Urinary bladder (tissue), 3 donors: ENCODE measurements at regions not wholly inside any gene's neighbourhood (a gene's known extent, or its start where the extent isn't known, plus 50 kb on each side); places are given as distances from the start of the nearest gene placed in this dataset.
"Not testable (repeated sequence)": the region's sequence is repeated elsewhere in the genome, so short reads cannot be mapped to it uniquely, and the experiment has no call there.

Source experiments
- DNase-seq: peaks from one replicate; pipeline ENCODE4 v3.0.0-alpha.2; 2015; ENCODE audit errors: extremely low spot score
- H3K27ac ChIP-seq: one replicate; pipeline ENCODE4 v1.5.1; 2013; ENCODE audit warnings: low read depth, mild to moderate bottlenecking, moderate library complexity
- H3K36me3 ChIP-seq: one replicate; pipeline ENCODE4 v1.6.1; 2013; ENCODE audit warnings: mild to moderate bottlenecking, moderate library complexity; ENCODE audit not compliant: insufficient read depth
- H3K4me1 ChIP-seq: one replicate; pipeline ENCODE4 v1.6.1; 2013; ENCODE audit warnings: mild to moderate bottlenecking, moderate library complexity; ENCODE audit not compliant: insufficient read depth
- H3K4me3 ChIP-seq: one replicate; pipeline ENCODE4 v1.5.1; 2013; ENCODE audit warnings: low read depth, low read length
- WGBS: extraction: QIAGEN DNeasy Blood & Tissue Kit; methylation state at CpG from one replicate; pipeline ENCODE4 v1.1.7; 2013; 5-methylcytosine and 5-hydroxymethylcytosine counted together
- donor health status: healthy with polysubstance abuse.
- donor health status: healthy.

DNA sequence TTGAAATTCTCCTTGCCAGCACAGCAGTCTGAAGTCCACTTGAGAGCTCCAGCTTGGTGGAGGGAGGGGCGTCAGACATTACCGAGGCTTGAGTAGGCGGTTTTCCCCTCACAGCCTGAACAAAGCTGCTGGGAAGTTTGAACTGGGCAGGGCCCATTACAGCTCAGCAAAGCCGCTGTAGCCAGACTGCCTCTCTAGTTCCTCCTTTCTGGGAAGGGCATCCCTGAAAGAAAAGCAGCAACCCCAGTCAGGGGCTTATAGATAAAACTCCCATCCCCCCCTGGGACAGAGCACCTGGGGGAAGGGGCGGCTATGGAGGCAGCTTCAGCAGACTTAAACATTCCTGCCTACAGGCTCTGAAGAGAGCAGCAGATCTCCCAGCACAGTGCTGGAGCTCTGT is 325.3 kb downstream of the GJA1 start:
- Histone ChIP-seq H3K36me3 (no peaks in the 10 kb centered on the region), H3K4me1 (no peaks in the 10 kb centered on the region), H3K27ac (no peak overlapping the region), H3K4me3 (no peak overlapping the region)
- no peak for DNase-seq
- 81% methylated on average over 5 of the region's 5 CpGs for WGBS

GRCh38 chr6:121764493-121764892 is 329.0 kb downstream of the GJA1 start:
- no peak for DNase-seq
- H3K27ac ChIP-seq, result no peak overlapping the region
- no peak overlapping the region for H3K4me3 ChIP-seq
- WGBS, result 87% methylated on average over 3 of the region's 3 CpGs
- H3K4me1 ChIP-seq, result no peaks in the 10 kb centered on the region
- H3K36me3 ChIP-seq, result no peaks in the 10 kb centered on the region

GRCh38 chr6:121765060-121765459 is 329.6 kb downstream of the GJA1 start:
- Histone ChIP-seq H3K4me3 (no peak overlapping the region), H3K4me1 (no peaks in the 10 kb centered on the region), H3K27ac (no peak overlapping the region), H3K36me3 (no peaks in the 10 kb centered on the region)
- no peak for DNase-seq
- 96% methylated on average over 2 of the region's 2 CpGs for WGBS

- Histone ChIP-seq H3K36me3 (no peaks in the 10 kb centered on the region), H3K4me3 (no peak overlapping the region), H3K4me1 (no peaks in the 10 kb centered on the region), H3K27ac (no peak overlapping the region)
- no peak for DNase-seq
- WGBS, result 16% methylated on average over 3 of the region's 3 CpGs
Measured at GRCh38 chr6:121767211-121767610, 331.8 kb downstream of the GJA1 start.

DNA sequence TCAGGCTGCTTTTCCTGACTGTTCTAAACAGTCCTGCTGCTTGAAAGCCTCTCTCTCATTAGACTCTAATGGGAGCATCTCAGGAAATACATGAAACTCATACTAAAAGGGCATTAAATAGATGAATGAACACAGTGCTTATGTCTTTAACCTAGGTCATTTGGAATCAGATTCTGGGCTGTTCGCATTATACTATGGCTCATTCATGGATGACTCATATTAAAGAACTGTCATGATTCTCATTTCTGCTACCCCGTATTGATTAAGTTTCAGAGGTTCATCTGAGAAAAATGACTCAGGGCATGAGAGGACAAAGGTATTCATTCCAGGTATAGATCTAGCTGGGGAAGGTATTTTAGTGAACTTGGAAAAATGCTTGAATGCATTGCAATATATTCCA is 335.5 kb downstream of the GJA1 start:
- no peak for DNase-seq
- Histone ChIP-seq H3K4me1 (no peaks in the 10 kb centered on the region), H3K27ac (no peak overlapping the region), H3K36me3 (no peaks in the 10 kb centered on the region), H3K4me3 (no peak overlapping the region)
- 81% methylated on average over 2 of the region's 2 CpGs for WGBS

DNA sequence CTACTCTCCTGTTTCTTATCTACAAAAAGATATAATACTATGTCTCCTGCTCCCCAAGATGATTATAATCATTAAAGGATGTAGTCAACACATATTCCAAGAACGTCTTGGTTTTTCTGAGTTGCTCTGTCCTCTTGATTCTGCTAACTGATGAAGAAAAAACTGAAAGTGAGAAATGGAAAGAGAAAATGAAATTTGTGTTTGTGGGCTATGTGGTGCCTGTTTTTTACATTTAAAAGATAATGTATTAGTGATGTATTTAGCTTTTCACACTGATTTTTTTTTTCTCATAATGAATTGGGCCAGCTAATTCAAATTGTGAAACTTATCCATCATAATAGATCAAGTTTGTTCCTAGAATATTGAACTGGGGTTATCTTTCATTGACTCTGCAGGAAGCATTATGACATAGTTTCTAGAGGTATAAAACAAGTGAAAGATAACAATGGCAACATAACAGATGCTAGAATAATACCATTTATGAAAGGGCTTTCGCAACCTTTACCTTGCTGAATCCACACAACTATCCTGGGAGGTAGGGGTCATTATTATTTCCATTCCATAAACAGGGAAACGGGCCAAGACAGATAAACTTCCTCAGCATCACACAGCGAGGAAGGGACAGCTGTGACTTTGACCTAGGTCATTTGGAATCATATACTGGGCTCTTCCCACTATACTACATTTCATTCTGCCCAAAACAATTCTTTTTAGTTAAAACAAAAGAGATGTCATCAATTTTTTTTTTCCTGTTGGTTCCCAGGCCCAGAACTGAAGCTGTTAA is 336.7 kb downstream of the GJA1 start:
- Histone ChIP-seq H3K4me3 (no peak overlapping the region), H3K4me1 (no peaks in the 10 kb centered on the region), H3K36me3 (no peaks in the 10 kb centered on the region), H3K27ac (no peak overlapping the region)
- no peak for DNase-seq
- 76% methylated on average over 4 of the region's 4 CpGs for WGBS

GRCh38 chr6:121776054-121776453 is 340.6 kb downstream of the GJA1 start:
- H3K36me3 ChIP-seq, result no peaks in the 10 kb centered on the region
- no peak overlapping the region for H3K4me3 ChIP-seq
- no peak overlapping the region for H3K27ac ChIP-seq
- H3K4me1 ChIP-seq, result no peaks in the 10 kb centered on the region
- 91% methylated on average over 2 of the region's 2 CpGs for WGBS
- DNase-seq, result no peak

- peak overlapping the region; percentile 60 for H3K27ac ChIP-seq
- no peaks in the 10 kb centered on the region for H3K4me1 ChIP-seq
- WGBS, result 72% methylated on average over 3 of the region's 3 CpGs
- DNase-seq, result no peak
- no peaks in the 10 kb centered on the region for H3K36me3 ChIP-seq
- H3K4me3 ChIP-seq, result no peak overlapping the region
Measured at GRCh38 chr6:121780325-121781321, 345.2 kb downstream of the GJA1 start.

DNA sequence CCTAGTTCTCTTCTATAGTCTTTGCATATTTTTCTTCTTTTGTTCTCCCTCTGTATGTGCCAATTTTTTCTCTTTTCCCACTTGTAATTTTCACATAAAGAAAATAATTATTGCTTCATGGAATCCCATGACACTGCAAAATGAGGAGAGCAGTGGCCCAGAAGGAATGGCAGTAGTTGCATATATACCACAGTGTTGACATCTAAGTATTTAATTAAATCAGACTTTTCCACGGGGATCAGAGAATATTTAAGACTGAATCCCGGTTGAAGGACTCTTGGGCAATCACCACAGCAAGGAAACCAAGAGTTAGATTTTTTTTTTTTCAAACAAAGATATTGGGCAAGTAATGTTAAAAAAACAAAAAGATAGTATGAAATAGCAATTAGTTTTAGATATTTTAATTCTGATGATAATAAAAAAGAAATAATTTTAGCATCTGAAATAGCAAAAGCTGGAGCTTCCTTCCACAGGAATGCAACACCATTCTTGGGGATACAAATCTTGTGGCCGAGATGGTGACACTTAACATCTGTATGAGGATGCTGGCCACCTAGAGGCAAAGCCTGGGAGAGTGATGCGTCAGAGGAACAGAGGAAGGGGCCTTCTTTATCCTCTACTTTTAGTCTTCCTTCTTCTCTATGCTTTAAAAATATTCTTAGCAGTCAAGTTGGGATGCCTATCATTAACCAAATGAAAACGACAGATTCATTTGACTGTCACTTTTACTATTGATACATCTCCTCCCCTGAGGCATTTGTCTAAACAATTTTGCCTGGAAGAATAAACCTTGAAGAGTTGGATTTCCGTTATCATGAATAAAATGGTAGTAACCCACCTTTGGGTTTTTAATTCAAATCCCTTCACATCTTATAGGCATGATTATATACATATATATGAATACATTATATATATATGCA is 356.2 kb downstream of the GJA1 start:
- no peak for DNase-seq
- WGBS, result 89% methylated on average over 6 of the region's 6 CpGs

DNA sequence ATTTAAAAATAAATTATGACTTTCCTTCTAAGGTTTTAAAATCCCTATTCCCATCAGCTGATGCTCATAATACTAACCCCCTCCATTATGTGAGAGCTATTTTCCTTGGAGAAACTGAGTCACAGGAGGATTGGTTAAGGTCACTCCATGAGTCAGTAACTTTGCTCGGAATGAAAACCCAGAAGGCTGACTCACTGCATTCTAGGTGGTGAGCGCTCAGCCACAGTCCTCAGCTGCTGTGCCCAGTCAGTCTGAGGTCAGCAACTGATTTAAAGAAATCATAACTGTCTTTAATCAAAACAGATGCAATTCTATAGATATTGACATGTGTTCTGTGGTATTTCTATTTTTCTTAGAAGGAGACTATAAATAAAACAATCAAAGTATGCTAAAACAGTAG is 359.2 kb downstream of the GJA1 start:
- no peak for DNase-seq
- Histone ChIP-seq H3K36me3 (no peaks in the 10 kb centered on the region), H3K4me3 (no peak overlapping the region), H3K4me1 (no peaks in the 10 kb centered on the region), H3K27ac (no peak overlapping the region)
- WGBS, result 60% methylated on average over 2 of the region's 2 CpGs

More for the DNA sequence above, 356.2 kb downstream of the GJA1 start:
- H3K4me3 ChIP-seq, result no peak overlapping the region
- H3K27ac ChIP-seq, result no peak overlapping the region
- H3K4me1 ChIP-seq, result no peaks in the 10 kb centered on the region
- H3K36me3 ChIP-seq, result no peaks in the 10 kb centered on the region

GRCh38 chr6:121797598-121797997 is 362.2 kb downstream of the GJA1 start:
- H3K27ac ChIP-seq, DNase-seq: not testable (repeated sequence)
- 96% methylated on average over 6 of the region's 6 CpGs for WGBS

DNA sequence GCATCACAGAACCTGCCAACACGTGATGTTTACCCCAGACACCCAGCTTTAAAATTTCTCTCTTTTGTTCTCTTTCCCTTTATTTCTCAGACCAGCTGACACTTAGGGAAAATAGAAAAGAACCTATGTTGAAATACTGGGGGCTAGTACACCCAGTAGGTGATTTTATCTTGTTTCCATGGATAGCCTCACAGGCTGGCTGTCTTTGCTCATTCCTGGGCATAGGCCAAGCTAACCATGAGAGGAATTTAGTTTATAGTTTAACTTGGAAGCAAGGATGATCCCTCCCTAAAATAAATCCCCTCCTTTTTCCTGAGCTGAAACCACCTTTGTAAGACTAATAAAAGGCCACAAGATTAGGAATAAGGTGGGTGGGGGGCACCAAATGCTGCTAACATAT is 362.7 kb downstream of the GJA1 start:
- not testable (repeated sequence) for DNase-seq, H3K27ac ChIP-seq, H3K4me3 ChIP-seq, H3K36me3 ChIP-seq, H3K4me1 ChIP-seq
- 89% methylated on average over 1 of the region's 1 CpG for WGBS

More at GRCh38 chr6:121797598-121797997, 362.2 kb downstream of the GJA1 start:
- H3K4me1 ChIP-seq, H3K4me3 ChIP-seq, H3K36me3 ChIP-seq: not testable (repeated sequence)

GRCh38 chr6:121799574-121799973 is 364.1 kb downstream of the GJA1 start:
- Histone ChIP-seq H3K27ac (no peak overlapping the region), H3K4me1 (no peaks in the 10 kb centered on the region), H3K36me3 (no peaks in the 10 kb centered on the region), H3K4me3 (no peak overlapping the region)
- DNase-seq, result no peak
